ENCODE measurements at regions not wholly inside any gene's neighbourhood (a gene's known extent, or its start where the extent isn't known, plus 50 kb on each side); places are given as distances from the start of the nearest gene placed in this dataset.

GRCh38 chr3:17915341-17915740 is 172.9 kb upstream of the TBC1D5 start:
- TF ChIP-seq CTCF (conservative IDR thresholded peaks at IDR 0.05; ENCODE audit: low read depth in 2 of 2): no peak
- no peak for TF ChIP-seq EZH2 (IDR thresholded peaks at IDR 0.05; ENCODE audit: low read depth, unreplicated experiment)
- no peak for TF ChIP-seq EZH2phosphoT487 (IDR thresholded peaks at IDR 0.05; ENCODE audit: unreplicated experiment)
- no peak for TF ChIP-seq STAT1 (IDR thresholded peaks at IDR 0.05; ENCODE audit: unreplicated experiment)
- no peak for TF ChIP-seq REST (IDR thresholded peaks at IDR 0.05; ENCODE audit: unreplicated experiment)
- TF ChIP-seq POLR2AphosphoS5 (IDR thresholded peaks at IDR 0.05; ENCODE audit: low read depth): no peak
- TF ChIP-seq JUNB (IDR thresholded peaks at IDR 0.05; ENCODE audit: unreplicated experiment): no peak
- no peak for TF ChIP-seq ETS1 (IDR thresholded peaks at IDR 0.05)
- TF ChIP-seq CREB1 (CRISPR knock-in tag; IDR thresholded peaks at IDR 0.05; ENCODE audit: low read depth): no peak
